Testis (tissue), 2 donors: ENCODE measurements at regions not wholly inside any gene's neighbourhood (a gene's known extent, or its start where the extent isn't known, plus 50 kb on each side); places are given as distances from the start of the nearest gene placed in this dataset.

Source experiments
- POLR2A ChIP-seq: fragments of 450-650 bp; IDR thresholded peaks from one replicate; pipeline ENCODE4 v1.6.1; 2017; ENCODE audit warnings: antibody characterized with exemption, mild to moderate bottlenecking, moderate library complexity
- TF ChIP-seq, protein P1 (sequence below), 3 experiments: fragments of 450-650 bp in 2 of 3; fragments of 200-600 bp in 1 of 3; sonication (generic) in 1 of 3; IDR thresholded peaks; one replicate each; pipeline ENCODE4 v1.5.1; 2016 to 2019; ENCODE audit warnings: antibody characterized with exemption in 3 of 3, mild to moderate bottlenecking in 2 of 3, moderate library complexity in 1 of 3

DNA sequence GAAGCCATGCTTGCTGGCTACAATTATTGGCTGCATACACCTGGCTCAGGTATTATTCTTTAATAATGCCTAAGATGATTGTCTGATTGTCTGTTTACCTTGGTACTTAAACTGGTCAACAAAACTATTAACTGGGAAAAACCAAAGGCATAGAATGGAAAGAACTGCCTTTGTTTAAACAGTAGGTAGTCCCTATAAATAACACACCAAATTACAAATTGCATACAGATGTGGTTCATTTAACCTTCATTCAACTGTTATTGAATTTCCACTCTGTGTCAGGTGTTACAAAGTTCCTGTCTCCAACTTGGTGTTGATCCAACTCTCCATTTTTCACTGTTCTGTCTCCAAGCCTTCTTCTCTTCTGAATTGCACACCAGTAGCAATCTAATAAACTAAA, 79.8 kb upstream of the FSCB start:
- TF ChIP-seq, protein P1, sequence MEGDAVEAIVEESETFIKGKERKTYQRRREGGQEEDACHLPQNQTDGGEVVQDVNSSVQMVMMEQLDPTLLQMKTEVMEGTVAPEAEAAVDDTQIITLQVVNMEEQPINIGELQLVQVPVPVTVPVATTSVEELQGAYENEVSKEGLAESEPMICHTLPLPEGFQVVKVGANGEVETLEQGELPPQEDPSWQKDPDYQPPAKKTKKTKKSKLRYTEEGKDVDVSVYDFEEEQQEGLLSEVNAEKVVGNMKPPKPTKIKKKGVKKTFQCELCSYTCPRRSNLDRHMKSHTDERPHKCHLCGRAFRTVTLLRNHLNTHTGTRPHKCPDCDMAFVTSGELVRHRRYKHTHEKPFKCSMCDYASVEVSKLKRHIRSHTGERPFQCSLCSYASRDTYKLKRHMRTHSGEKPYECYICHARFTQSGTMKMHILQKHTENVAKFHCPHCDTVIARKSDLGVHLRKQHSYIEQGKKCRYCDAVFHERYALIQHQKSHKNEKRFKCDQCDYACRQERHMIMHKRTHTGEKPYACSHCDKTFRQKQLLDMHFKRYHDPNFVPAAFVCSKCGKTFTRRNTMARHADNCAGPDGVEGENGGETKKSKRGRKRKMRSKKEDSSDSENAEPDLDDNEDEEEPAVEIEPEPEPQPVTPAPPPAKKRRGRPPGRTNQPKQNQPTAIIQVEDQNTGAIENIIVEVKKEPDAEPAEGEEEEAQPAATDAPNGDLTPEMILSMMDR (IDR thresholded peaks at IDR 0.05): no peak
- TF ChIP-seq POLR2A: no peak
